IPS DF 4.7 (cell line): ENCODE measurements at regions not wholly inside any gene's neighbourhood (a gene's known extent, or its start where the extent isn't known, plus 50 kb on each side); places are given as distances from the start of the nearest gene placed in this dataset.

Source experiments
- DNase-seq: peaks from one replicate; pipeline ENCODE4 v3.0.0-alpha.2; 2013; ENCODE audit warnings: low spot score; ENCODE audit errors: extremely low read depth

DNA sequence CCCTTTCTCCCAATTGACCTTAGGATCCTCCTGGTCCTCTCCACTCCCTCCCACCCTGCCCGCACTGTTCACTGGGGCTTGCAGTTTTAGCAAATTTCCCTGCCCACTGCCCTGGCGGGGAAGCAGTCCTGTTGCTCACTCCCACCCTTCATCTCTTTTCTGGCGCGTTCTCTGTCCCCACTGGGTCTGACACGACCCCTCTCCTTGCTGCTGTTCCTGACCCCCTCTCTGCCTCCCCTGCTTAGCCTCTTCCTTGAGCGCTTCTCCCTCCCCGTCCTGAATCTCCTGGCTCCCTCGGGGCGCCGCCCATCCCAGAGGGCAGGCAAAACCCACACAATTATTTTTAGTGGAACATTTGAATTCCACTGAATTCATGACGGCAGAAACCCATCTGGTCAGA, 1796.4 kb downstream of the TP53TG3F start:
- no peak for DNase-seq

DNA sequence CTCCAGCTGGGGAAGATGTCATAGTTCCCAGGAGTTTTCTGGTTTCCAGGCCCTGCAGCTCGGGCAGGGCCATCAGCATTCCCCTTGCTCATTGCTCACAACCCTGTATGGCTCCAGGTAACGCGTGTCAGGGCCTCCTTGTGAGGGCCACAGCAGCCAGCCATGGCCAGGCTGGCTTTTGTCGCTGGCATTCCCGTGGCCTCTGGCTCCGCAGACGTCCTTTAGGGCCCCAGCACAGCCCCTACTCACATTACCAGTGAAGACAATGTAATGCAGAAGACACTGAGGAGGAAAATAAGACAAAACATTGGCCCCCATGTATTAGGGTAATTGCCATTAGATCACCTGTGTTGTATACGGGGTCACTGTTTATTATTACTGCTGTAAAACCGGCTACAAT, 1799.0 kb downstream of the TP53TG3F start:
- no peak for DNase-seq

DNA sequence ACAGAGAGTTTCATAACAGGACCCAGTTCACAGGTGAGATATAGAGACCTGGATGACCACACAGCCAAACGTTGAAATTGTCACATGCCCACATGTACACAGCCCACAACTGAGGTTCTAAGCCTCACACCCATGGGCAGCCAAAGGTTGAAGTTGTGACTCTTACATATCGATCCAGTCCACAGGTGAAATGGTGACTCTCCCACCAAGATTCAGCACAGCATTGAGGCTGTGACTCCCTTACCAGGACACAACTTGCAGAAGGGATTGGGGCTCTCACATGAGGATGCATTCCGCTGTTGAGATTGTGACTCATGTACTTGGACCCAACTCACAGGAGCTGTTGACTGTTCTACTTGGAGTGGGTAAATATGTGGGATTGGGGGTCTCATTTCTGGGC, 1836.4 kb downstream of the TP53TG3F start:
- no peak for DNase-seq

DNA sequence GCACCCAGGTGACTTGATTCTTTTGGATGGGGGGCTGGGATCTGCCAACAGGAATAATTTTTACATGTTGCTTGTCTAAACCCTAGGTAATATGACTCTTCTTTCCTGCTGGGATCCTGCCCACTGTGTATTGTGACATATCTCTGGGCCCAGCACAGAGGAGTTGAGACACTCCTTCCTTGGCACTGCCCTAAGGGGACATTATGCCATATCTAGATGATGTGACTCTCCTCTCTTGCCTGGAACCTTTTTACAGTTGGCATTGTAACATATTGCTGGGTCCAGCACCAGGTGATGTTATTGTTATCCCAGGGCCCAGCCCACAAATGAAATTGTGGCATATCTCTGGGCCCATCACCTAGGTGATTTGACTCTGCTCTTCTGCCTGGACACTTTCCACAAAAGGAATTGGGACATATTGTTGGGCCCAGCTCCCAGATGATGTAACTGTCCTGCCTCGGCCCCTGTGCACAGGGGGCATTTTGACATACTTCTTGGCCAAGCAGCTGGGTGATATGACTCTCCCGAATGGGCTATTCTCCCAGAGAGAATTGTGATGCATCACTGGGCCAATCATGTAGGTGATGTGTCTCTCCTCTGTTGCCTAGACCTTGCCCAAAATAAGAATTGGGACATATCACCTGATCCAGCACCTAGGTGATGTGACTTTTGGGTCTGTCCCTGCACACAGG, 1837.7 kb downstream of the TP53TG3F start:
- DNase-seq = no peak

DNA sequence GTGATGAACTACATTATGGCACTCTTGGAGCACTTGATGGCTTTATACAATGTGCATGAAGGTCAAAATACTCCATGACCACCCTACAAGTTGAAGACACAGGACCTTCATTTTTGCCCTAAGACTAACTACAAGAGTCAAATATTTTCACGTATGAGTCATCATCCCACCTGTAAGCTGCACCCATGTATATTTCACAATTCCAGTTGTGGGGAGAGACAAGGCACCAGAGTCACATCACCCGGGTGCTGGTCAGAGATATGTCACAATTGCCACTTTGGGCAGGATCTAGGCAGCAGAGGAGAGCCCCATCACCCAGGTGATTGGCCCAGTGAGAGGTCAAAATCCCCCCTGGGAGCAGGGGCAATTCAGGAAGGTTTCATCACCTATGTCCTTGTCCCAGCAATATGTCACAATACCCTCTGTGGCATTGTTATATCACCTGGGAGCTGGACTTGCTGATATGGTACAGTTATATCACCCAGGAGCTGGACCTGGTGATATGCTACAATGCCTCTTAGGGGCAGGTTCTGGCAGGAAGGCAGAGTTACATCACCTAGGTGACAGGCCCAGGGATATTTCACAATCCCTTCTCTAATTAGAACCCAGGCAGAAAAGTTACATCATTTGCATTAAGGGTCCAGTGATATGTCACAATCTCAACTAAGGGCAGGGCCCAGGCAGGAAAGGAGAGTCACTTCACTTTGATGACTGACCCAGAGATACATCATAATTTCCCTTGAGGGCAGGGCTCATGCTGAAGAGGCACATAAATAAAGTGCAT, 1839.2 kb downstream of the TP53TG3F start:
- no peak for DNase-seq

DNA sequence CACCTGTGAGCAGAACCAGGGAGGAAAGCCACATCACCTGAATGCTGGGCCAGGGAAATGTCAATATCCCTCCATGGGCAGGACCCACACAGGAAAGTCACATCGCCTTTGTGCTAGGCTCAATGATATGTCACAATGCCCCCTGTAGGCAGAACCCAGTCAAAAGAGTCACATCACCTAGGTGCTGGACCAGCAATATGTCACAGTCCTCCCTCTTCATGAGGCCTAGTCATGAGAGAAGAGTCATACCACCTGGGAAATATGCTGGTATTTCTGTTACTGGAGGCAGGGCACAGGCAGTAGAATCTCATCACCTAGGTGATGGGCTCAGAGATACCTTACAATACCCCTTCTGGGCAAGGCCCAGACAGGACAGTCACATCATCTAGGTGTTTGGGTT, 1843.4 kb downstream of the TP53TG3F start:
- DNase-seq = no peak

DNA sequence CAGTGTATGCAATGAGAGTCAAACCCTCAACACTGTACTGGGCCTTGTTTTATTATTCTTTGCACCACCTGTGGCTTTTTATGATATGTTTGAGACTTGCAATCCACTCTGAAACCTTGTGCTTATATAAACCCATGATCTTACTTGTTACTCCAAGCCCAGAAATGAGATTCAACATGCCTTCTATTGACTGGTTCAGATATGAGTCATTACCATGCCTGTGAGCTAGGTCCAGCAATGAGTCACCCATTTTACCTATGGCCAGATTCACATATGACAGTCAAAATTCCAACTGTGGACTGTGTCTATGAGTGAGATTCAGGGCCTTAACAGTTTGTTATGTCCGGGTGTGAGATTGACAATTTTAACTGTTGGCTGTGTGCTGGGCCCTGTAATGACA, 1846.1 kb downstream of the TP53TG3F start:
- DNase-seq = no peak

DNA sequence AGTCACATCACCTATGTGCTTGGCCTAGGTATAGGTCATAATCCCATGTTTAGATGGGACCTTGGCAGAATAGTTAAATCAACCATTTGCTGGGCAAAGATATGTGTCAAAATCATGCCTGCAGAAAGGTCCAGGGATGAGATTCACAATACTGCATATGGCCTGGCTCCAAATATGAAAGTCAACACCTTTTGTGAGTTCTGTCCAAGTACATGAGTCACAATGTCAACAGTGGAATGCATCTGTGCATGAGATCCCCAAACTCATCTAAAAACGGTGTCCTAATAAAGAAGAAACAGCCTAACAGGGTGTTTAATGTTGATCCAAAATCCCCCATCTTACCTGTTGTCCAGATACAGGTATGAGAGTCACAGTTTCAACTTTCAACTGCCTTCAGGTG, 1847.5 kb downstream of the TP53TG3F start:
- DNase-seq = no peak

DNA sequence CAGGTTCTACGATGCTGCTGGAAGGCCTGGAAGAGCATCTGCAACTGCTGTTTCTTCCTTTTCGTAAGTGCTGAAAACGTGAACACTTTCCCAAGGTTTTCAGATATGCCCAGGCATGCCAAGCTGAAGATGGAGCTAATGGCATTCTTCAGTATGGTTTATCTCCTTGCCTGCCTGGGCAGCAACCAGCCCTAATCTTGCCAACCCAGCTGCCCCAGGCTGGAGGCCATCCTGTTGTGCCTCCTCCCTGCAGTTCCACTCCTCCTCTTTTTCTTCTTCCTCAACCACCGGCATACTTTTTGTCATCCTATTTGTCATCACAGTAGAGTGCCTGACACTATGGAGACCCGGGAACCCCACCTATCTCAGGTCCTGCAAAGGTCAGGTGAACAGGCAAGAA, 1849.3 kb downstream of the TP53TG3F start:
- no peak for DNase-seq

DNA sequence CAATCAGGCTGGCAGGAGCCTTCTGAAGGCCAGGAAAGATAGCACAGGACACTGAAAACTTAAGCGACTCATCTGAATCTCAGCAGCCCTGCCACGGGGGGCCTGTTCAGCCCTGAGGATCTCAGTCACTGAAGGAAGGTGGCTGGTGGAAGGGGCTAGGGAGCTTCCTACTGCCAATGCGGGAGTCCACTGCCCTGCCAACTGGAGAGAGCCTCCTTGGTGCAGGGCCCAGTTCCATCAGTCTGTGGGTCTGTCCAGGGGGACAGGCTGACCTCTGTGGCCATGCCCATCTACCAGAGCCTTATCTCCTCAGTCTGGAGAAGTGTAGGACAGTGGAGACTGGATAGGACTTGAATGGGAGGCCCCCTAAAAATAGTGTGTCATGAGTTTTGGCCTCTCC, 1851.6 kb downstream of the TP53TG3F start:
- DNase-seq = no peak

DNA sequence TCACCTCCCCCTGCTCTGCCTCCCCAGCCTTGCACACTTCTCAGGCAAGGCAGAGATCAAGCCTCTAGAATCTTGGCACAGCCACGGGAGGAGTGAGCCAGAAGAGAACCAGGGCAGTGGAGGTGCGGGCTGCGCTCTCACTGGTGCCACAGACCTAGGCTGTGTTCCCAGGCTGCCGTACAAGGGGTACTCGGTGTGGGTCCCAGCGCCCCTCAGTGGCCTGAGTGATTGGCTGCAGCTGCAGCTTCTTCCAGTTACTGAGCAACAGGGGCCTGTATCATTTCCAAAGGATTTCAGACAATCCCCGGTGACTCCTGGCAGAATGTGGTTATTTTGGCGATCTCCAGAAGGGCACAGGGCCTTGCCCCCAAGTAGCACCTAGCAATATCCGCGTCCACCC, 1852.1 kb downstream of the TP53TG3F start:
- DNase-seq = no peak

DNA sequence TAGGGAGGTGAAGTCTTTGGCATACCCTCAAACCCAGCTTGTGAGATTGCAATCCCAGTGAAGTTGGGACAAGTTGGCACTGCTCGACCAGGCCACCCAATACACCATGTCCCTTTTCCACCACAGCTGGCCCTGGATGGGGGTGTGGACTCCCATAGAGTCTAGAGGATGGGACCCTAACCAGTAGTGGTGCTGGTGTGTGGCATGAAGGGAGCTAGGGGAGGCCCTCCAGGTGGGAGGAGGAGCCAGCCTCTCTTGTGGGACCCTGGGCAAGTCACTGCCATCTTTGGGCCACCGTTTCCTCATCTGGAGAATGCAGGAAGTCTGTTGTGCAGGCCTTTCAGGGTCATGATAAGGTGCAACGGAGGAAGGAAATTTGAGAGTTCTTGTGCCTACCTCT, 1854.9 kb downstream of the TP53TG3F start:
- no peak for DNase-seq

DNA sequence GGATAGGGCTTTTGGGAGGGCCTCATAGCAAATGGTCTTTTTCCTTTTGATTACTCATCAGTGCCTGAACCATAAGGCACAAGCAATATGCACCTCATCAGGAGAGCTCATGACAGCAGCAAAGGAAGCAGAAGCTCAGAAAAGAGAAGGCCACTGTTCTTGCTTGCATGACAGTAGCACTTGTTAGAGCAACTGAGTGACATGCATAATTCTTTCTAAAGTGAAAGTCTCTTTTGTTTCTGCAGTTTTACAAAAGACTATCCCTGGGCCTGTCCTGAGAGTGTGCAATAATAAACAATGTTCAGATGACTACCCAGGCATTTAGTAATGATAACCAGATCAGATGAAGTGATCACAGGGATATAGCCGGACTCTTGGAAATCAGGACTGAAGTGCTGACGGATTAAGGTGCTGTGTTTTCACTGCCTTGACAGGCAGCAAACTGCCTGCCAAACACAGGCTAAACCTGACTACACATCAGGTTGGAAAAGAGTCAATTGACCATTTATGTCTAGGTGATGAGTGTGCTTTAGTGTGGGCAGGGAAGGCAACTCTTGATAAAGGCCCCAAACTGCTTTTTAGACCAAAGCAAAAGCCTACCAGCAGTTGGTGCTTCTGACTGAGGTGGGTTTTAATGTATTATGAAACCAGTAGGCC, 1860.3 kb downstream of the TP53TG3F start:
- no peak for DNase-seq

DNA sequence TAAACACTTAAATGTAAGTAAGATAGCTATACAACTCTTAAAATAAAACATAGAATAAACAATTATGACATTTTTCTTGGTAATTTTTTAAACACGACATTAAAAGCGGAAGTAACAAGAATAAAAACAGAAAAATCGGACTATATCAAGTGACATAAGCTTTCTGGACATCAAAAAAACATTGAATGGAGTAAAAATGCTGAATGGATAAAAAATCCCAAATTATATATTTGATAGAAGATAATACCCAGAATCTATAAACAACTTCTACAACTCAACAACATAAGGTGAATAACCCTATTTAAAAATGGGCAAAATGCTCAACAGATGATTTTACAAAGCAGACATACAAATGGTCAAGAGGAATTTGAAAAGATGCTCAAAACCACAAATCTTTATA, 1866.5 kb downstream of the TP53TG3F start:
- DNase-seq = no peak

DNA sequence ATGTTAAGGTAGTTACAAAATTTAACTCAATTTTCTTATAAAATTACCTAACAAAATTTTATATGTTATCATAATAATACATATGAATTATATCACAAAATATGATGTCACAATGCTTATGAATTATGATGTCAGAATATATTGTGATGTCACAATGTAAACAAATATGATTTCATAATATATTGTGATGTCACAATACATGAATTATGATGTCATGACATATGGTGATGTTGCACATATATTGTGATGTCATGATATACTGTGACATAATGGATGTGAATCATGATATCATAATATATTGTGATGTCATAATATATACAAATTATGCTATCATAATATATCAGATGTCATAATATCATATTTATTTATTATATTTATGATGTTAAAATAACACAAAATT, 1879.9 kb downstream of the TP53TG3F start:
- no peak for DNase-seq

DNA sequence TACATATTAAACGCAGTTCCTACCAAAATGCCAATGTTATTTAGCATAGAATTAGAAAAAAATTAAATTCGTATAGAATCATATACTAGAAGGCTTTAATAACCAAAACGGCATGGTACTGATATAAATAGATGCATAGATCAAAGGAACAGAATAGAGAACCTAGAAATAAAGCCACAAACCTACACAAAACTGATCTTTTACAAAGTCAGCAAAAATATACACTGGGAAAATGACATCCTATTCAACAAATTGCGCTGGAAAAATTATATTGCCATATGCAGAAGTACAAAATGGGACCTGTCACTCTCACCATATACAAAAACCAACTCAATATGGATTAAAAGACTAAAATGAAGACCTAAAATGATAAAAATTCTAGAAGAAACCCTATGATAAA, 1882.6 kb downstream of the TP53TG3F start:
- no peak for DNase-seq

DNA sequence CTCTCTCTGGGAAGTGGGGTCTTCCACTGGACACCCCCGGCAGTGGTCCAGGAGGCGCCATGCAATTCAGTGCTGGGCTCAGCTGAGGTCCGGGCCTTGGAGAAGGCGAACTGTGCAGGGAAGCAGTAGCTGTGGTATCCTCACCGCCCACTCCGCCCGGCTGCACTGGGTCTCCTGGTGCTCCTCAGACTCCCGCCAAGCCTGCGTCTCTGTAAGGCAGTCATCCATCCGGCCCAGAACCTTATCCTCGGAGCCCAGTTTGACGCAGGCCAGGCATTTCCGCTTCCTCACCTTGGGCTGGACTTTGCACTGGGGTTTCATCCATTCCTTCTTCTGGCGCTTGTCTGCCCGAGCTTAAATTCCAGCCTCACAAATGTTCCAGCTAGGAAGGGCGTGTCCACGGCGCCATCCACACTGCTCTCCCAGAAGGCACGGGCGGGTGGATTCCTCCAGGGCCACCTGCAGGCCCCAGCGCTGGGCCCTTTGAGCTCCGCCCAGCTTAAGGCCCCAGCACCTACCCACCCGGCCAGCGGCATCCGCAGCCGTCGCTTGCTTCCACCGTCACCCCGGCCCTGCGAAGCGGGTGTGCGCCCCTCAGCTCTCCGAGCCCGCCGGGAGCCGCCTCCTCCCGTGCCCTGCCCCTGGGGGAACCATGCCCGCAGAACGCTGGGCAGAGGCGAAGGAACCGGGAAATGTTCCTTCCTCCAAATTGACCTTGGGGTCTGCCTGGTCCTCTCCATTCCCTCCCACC, 1884.8 kb downstream of the TP53TG3F start:
- DNase-seq = no peak

DNA sequence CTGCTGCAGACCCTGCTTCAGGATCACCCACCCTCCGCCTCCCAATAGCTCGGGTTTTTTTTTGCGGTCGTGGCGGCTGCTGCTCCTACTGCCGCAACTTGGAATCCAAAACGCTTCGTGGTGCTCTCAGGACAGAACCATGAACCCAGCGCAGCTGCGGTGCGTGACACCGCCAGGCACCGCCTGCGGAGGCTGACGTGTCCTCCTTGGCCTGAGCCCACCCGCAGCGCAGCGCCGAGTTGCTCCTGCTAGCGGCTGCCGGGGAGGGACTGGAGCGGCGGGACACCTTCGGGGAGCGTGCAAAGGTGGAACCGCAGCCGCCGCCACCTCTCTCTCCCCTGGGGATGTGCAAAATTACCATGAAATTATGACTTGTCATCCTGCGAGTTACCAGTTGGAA, 1893.0 kb downstream of the TP53TG3F start:
- no peak for DNase-seq

DNA sequence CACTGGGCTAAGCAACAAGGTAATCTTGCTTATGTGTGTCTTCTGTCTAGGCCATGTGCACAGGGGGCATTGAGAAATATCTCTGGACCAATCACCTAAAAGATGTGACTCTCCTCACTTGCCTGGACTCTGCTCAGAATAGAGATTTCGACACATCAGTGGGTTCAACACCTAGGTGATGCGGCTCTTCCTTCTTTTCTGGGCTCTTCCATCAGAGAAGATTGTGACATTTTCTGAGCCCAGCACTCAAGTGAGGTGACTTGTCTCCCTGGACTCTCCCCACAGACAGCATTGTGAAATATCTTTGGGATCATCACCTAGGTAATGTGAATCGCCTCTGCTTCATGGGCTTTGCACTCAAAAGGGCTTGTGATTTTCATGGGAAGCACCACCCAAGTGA, 1904.1 kb downstream of the TP53TG3F start:
- DNase-seq = no peak

DNA sequence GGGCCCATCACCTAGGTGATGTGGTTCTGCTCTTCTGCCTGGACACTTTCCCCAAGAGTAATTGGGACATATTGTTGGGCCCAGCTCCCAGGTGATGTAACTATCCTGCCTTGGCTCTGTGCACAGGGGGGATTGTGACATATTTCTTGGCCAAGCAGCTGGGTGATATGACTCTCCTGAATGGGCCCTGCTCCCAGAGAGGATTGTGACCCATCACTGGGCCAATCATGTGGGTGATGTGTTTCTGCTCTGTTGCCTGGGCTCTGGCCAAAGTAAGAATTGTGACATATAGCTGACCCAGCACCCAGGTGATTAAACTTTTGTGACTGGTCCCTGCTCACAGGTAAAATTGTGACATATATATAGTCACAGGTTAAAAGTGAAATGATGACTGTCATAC, 1904.9 kb downstream of the TP53TG3F start:
- DNase-seq = no peak

DNA sequence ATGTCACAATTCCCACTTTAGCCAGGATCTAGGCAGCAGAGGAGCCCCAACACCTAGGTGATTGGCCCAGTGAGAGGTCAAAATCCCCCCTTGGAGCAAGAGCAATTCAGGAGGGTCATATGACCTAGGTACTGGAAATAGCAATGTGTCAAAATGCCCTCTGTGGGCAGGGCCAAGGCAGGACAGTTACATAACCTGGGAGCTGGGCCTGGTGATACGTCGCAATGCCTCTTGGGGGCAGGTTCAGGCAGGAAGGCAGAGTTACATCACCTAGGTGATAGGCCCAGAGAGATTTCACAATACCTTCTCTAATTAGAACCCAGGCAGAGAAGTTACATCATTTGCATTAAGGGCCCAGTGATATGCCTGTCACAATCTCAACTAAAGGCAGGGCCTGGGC, 1906.3 kb downstream of the TP53TG3F start:
- DNase-seq = no peak

DNA sequence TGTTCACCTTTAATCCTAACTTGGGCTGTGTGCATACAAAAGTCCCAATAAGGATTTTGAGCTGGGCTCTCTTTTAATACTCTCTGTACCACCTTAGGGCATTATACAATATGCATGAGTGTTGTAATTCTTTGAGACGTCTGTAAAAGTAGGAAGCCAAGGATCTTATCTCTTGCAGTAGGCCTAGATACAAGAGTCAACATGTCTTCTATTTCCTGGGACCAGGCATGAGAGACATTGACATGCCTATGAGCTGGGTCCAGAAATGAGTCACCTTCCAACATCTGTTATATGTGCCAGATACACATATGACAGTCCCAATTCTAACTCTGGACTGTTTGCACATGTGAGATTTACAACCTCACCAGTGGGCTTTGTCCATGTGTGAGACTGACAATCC, 1911.2 kb downstream of the TP53TG3F start:
- no peak for DNase-seq
